ENCODE measurements at regions not wholly inside any gene's neighbourhood (a gene's known extent, or its start where the extent isn't known, plus 50 kb on each side); places are given as distances from the start of the nearest gene placed in this dataset.
"Not testable (repeated sequence)": the region's sequence is repeated elsewhere in the genome, so short reads cannot be mapped to it uniquely, and the experiment has no call there.

DNA sequence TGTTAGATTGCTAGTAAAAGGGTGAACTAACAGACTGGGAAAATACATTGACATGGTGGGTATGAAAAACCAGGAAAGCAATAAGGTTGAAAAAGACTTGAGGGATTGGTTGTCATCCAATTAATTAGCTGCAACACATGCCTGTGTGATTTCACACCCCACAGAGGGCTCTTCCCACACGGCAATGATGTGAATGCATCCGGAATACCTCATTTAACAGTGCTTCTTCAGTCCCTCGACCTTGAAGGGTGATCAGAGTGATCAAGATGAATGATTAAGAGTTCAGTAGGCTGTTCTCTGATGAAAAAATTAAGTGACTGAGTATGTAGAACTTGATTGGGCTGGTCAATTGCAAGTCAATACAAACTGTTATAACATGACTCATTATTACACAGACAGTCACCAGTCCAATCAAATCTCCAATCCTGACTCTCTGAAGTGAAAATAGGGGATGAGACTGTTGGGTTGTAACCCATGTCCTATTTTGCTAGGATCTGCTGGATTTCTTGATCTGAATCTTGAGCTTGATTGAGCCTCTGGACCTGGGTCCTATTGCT, 924.9 kb upstream of the FAM98A start:
- Histone ChIP-seq H3K4me1 (ENCODE audit: insufficient read depth, low read length) (no peaks in the 10 kb centered on the region), H3K4me2 (ENCODE audit: low read length) (no peak overlapping the region), H3K36me3 (ENCODE audit: insufficient read depth, low read length) (no peaks in the 10 kb centered on the region), H3K27ac (ENCODE audit: low read depth, low read length) (no peak overlapping the region), H3K4me3 (ENCODE audit: insufficient read depth, low read depth, low read length) (no peak overlapping the region), H3K27me3 (ENCODE audit: insufficient read depth, low read length) (no peaks in the 10 kb centered on the region), H3K79me2 (ENCODE audit: insufficient read depth, low read length) (no peaks in the 10 kb centered on the region), H3K9ac (ENCODE audit: low read length) (no peak overlapping the region), H3K9me3 (ENCODE audit: insufficient read depth, low read depth, low read length) (no peaks in the 10 kb centered on the region), H2AFZ (ENCODE audit: low read depth, low read length) (no peak overlapping the region), H4K20me1 (ENCODE audit: insufficient read depth, low read length) (no peaks in the 10 kb centered on the region)
- H3K27ac Mint-ChIP-seq (ENCODE audit: unreplicated experiment) = no peak overlapping the region
- H3K4me3 Mint-ChIP-seq (ENCODE audit: unreplicated experiment) = no peak overlapping the region
- no peaks in the 10 kb centered on the region for H3K27me3 Mint-ChIP-seq (ENCODE audit: low read depth, unreplicated experiment)
- no peak for DNase-seq (ENCODE audit: low read depth)
- TF ChIP-seq, protein P1, sequence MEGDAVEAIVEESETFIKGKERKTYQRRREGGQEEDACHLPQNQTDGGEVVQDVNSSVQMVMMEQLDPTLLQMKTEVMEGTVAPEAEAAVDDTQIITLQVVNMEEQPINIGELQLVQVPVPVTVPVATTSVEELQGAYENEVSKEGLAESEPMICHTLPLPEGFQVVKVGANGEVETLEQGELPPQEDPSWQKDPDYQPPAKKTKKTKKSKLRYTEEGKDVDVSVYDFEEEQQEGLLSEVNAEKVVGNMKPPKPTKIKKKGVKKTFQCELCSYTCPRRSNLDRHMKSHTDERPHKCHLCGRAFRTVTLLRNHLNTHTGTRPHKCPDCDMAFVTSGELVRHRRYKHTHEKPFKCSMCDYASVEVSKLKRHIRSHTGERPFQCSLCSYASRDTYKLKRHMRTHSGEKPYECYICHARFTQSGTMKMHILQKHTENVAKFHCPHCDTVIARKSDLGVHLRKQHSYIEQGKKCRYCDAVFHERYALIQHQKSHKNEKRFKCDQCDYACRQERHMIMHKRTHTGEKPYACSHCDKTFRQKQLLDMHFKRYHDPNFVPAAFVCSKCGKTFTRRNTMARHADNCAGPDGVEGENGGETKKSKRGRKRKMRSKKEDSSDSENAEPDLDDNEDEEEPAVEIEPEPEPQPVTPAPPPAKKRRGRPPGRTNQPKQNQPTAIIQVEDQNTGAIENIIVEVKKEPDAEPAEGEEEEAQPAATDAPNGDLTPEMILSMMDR (IDR thresholded peaks at IDR 0.05; ENCODE audit: insufficient read depth, low read depth, low read length) = no peak
- TF ChIP-seq EZH2 (IDR thresholded peaks at IDR 0.05; ENCODE audit: insufficient read depth, low read length) = no peak
- H3K4me1 Mint-ChIP-seq (ENCODE audit: low read depth, unreplicated experiment) = no peaks in the 10 kb centered on the region
- H3K36me3 Mint-ChIP-seq (ENCODE audit: low read depth, unreplicated experiment) = no peaks in the 10 kb centered on the region
- FAIRE-seq = no peak
- H3K9me3 Mint-ChIP-seq (ENCODE audit: unreplicated experiment) = no peaks in the 10 kb centered on the region

DNA sequence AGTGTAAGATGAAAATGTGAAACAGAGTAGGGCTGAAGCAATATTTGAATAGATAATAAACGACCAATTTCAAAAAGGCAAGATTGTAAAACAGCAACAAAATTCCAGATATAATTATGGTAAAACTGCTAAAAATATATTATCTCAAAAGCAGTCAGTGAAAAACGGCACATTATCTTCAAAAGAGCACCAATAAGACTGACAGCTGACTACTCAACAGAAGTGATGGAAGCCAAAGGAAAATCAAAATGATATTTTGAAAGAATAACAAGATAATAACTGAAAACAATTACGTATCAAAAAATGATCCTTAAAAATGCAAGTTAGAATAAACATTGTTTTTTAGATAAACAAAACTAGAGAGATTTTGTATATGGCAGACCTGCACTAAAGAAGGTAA, 920.6 kb upstream of the FAM98A start:
- H4K20me1 ChIP-seq (ENCODE audit: insufficient read depth, low read length) = no peaks in the 10 kb centered on the region
- H3K36me3 ChIP-seq (ENCODE audit: insufficient read depth, low read length) = no peaks in the 10 kb centered on the region
- FAIRE-seq (no peak), DNase-seq (ENCODE audit: low read depth) (no peak)
- no peak overlapping the region for H3K27ac Mint-ChIP-seq (ENCODE audit: unreplicated experiment)
- no peak overlapping the region for H3K9ac ChIP-seq (ENCODE audit: low read length)
- H3K27me3 Mint-ChIP-seq (ENCODE audit: low read depth, unreplicated experiment) = no peaks in the 10 kb centered on the region
- H3K4me1 ChIP-seq (ENCODE audit: insufficient read depth, low read length) = no peaks in the 10 kb centered on the region
- no peak overlapping the region for H3K4me3 Mint-ChIP-seq (ENCODE audit: unreplicated experiment)
- H3K27ac ChIP-seq (ENCODE audit: low read depth, low read length) = no peak overlapping the region
- H3K4me2 ChIP-seq (ENCODE audit: low read length) = no peak overlapping the region
- no peaks in the 10 kb centered on the region for H3K27me3 ChIP-seq (ENCODE audit: insufficient read depth, low read length)
- H3K4me3 ChIP-seq (ENCODE audit: insufficient read depth, low read depth, low read length) = no peak overlapping the region
- no peak for TF ChIP-seq EZH2 (IDR thresholded peaks at IDR 0.05; ENCODE audit: insufficient read depth, low read length)
- TF ChIP-seq, protein P1 (IDR thresholded peaks at IDR 0.05; ENCODE audit: insufficient read depth, low read depth, low read length) = no peak
- H3K79me2 ChIP-seq (ENCODE audit: insufficient read depth, low read length) = no peaks in the 10 kb centered on the region
- H2AFZ ChIP-seq (ENCODE audit: low read depth, low read length) = no peak overlapping the region
- no peaks in the 10 kb centered on the region for H3K4me1 Mint-ChIP-seq (ENCODE audit: low read depth, unreplicated experiment)
- peaks cover 2% of the 10 kb centered on the region for H3K9me3 Mint-ChIP-seq (ENCODE audit: unreplicated experiment)
- H3K9me3 ChIP-seq (ENCODE audit: insufficient read depth, low read depth, low read length) = no peaks in the 10 kb centered on the region
- no peaks in the 10 kb centered on the region for H3K36me3 Mint-ChIP-seq (ENCODE audit: low read depth, unreplicated experiment)

DNA sequence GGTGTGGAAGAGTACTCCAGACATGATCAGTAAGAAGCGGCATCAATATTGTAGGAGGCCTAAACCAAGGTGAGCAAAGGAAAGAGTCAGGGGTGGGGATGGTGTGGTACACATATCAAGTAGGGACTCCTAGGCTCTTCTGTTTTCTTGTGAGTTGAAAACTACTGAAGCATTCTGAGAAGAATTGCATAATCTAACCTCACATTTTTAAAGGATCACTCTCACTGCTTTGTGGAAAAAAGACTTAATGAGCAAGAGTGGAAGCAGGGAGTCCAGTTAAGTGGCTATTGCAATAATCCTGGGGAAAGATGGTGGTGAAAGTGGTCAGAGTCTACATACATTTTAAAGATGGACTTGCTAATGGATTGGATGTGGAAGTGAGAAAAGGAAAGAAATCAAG, 899.5 kb upstream of the FAM98A start:
- no peak overlapping the region for H3K4me3 ChIP-seq (ENCODE audit: insufficient read depth, low read depth, low read length)
- no peaks in the 10 kb centered on the region for H3K36me3 ChIP-seq (ENCODE audit: insufficient read depth, low read length)
- TF ChIP-seq EZH2 (IDR thresholded peaks at IDR 0.05; ENCODE audit: insufficient read depth, low read length) = no peak
- TF ChIP-seq, protein P1 (IDR thresholded peaks at IDR 0.05; ENCODE audit: insufficient read depth, low read depth, low read length) = no peak
- Mint-ChIP-seq H3K4me1 (ENCODE audit: low read depth, unreplicated experiment) (no peaks in the 10 kb centered on the region), H3K4me3 (ENCODE audit: unreplicated experiment) (no peak overlapping the region), H3K36me3 (ENCODE audit: low read depth, unreplicated experiment) (no peaks in the 10 kb centered on the region), H3K27ac (ENCODE audit: unreplicated experiment) (no peak overlapping the region), H3K9me3 (ENCODE audit: unreplicated experiment) (peaks cover 4% of the 10 kb centered on the region), H3K27me3 (ENCODE audit: low read depth, unreplicated experiment) (no peaks in the 10 kb centered on the region)
- no peak overlapping the region for H2AFZ ChIP-seq (ENCODE audit: low read depth, low read length)
- no peaks in the 10 kb centered on the region for H4K20me1 ChIP-seq (ENCODE audit: insufficient read depth, low read length)
- no peak overlapping the region for H3K27ac ChIP-seq (ENCODE audit: low read depth, low read length)
- H3K4me1 ChIP-seq (ENCODE audit: insufficient read depth, low read length) = no peaks in the 10 kb centered on the region
- H3K9ac ChIP-seq (ENCODE audit: low read length) = no peak overlapping the region
- H3K4me2 ChIP-seq (ENCODE audit: low read length) = no peak overlapping the region
- no peaks in the 10 kb centered on the region for H3K79me2 ChIP-seq (ENCODE audit: insufficient read depth, low read length)
- FAIRE-seq (no peak), DNase-seq (ENCODE audit: low read depth) (no peak)
- H3K27me3 ChIP-seq (ENCODE audit: insufficient read depth, low read length) = no peaks in the 10 kb centered on the region
- no peaks in the 10 kb centered on the region for H3K9me3 ChIP-seq (ENCODE audit: insufficient read depth, low read depth, low read length)

DNA sequence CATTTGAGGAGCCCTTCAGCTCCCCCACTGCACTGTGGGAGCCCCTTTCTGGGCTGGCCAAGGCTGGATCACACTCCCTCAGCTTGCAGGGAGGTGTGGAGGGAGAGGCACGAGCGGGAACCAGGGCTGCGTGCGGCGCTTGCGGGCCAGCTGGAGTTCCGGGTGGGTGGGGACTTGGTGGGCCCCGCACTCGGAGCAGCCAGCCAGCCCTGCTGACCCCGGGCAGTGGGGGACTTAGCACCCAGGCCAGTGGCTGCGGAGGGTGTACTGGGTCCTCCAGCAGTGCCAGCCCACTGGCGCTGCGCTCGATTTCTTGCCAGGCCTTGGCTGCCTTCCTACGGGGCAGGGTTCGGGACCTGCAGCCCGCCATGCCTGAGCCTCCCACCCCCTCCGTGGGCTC, 895.1 kb upstream of the FAM98A start:
- not testable (repeated sequence) for H4K20me1 ChIP-seq (ENCODE audit: insufficient read depth, low read length); H3K79me2 ChIP-seq (ENCODE audit: insufficient read depth, low read length); H3K27ac ChIP-seq (ENCODE audit: low read depth, low read length); H3K36me3 Mint-ChIP-seq (ENCODE audit: low read depth, unreplicated experiment); H3K27ac Mint-ChIP-seq (ENCODE audit: unreplicated experiment); H3K27me3 ChIP-seq (ENCODE audit: insufficient read depth, low read length); H3K4me1 ChIP-seq (ENCODE audit: insufficient read depth, low read length); H3K4me2 ChIP-seq (ENCODE audit: low read length); H3K4me3 Mint-ChIP-seq (ENCODE audit: unreplicated experiment); H3K9ac ChIP-seq (ENCODE audit: low read length); H3K4me1 Mint-ChIP-seq (ENCODE audit: low read depth, unreplicated experiment); H3K36me3 ChIP-seq (ENCODE audit: insufficient read depth, low read length); H3K27me3 Mint-ChIP-seq (ENCODE audit: low read depth, unreplicated experiment); H2AFZ ChIP-seq (ENCODE audit: low read depth, low read length); FAIRE-seq; H3K4me3 ChIP-seq (ENCODE audit: insufficient read depth, low read depth, low read length); H3K9me3 ChIP-seq (ENCODE audit: insufficient read depth, low read depth, low read length); DNase-seq (ENCODE audit: low read depth); H3K9me3 Mint-ChIP-seq (ENCODE audit: unreplicated experiment)
